Activated CD4-positive, alpha-beta T cell treated with anti-CD3 and anti-CD28 coated beads, Interleukin-2, Interleukin-4, amounts not matched to agents 100 ng/mL and 50 ng/mL, durations not matched to agents 16 hours and 8 hours (primary cell): ENCODE measurements at regions not wholly inside any gene's neighbourhood (a gene's known extent, or its start where the extent isn't known, plus 50 kb on each side); places are given as distances from the start of the nearest gene placed in this dataset.
"Not testable (repeated sequence)": the region's sequence is repeated elsewhere in the genome, so short reads cannot be mapped to it uniquely, and the experiment has no call there.

Source experiments
- DNase-seq: peaks from one replicate; pipeline ENCODE4 v3.0.0-alpha.2; 2020; ENCODE audit warnings: low spot score

DNA sequence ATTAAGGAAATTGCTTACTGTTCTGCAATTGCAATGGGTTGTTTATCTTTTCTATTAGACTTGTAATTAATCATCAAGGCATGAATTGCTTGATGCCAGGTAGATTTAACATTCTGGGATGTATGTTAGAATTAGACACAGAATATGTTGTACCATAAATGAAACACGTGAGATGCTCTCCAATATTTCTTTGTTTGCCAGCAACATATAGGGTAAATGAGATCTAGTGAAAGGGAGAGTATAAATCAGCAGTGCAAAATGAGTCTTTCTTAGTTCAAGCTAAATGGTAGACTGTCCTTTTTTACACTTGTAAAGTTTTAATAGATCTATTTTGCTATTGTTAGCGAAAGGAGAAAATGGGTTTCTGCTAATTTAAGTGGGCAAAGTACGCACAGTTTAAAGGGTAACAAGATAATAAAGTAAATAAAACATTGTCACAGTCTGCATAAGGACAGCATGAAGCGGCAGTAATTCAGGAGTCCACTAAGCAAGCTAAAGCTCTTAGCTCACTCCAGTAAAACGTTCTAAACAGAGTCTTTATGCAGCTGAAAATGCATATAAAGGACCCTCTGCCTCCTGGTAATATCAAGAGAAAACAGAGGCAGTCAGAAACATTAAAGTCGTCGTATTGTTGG lies 1137.1 kb downstream of the OLFM4 start:
- DNase-seq: no peak

DNA sequence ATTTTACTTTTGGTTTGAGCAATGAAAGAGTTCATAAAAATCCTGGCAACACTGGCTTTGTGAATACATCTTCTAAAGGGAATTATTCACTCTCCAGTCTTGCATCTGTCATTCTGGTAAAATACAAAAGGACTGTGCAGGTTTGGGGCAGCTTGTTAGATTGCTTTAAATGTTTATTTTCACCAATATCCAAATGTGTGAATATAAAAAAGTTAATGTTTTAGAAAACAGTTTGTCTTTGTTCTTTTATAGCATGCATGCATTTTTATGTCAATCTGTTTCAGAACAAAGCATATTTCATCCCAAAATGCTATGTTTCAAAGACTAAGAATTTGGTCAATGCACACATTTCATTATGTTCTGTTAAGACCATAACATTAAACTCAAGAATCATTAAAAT lies 1145.4 kb downstream of the OLFM4 start:
- DNase-seq: no peak

DNA sequence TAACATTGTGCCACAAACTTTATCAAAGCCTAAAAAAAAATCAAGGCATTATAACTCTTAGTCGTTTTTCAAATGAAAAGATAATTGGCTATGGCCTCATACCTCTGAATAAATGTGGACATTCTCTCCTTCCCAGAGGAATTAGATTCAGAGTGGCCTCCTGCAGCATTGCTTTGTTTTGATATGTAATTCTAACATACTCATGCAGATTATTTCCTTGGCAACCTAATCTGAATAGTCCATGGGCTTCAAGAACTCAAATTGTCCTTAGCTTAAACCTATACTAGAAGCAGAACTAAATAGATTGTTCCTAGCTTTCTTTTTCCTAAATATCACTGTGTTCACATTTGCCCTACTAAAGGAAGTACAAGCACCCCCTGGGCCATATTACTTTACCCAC lies 1146.9 kb downstream of the OLFM4 start:
- DNase-seq: no peak

DNA sequence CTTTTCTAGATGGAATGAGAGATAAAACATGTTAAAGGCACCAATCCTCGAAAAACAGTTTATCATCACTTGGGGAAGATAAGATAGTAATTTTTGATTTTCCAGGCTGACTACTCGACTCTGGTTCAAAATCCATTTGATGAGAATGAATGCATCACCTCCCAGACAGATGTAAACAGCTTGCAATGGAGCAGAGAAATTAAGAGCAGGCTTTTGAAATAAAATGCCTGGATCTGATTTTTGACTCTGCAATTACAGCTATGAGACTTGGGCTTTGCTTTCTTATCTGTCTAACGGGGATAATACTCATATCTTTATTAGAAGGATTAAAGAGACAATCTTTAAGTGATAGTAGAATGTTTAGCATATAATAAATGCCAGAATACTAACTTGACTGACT lies 1148.9 kb downstream of the OLFM4 start:
- DNase-seq: no peak

DNA sequence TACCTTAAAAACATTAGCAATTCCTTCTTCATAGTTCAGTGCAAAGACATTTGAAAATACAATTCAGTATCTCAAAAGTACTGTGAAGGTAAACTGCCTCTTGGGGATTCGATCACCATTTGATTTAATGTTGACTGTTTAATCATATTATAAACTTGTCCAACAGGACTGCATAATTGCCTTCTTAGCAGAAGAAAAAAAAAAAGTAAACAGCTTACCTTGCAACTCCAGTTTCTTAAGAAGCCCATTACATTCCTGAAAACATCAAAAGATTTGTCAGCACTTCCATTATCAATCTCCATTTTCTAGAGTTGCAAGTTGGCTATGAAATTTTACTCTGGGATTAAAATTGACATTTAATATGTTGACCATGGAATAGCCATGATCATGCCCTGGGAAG lies 1154.6 kb downstream of the OLFM4 start:
- DNase-seq: no peak

DNA sequence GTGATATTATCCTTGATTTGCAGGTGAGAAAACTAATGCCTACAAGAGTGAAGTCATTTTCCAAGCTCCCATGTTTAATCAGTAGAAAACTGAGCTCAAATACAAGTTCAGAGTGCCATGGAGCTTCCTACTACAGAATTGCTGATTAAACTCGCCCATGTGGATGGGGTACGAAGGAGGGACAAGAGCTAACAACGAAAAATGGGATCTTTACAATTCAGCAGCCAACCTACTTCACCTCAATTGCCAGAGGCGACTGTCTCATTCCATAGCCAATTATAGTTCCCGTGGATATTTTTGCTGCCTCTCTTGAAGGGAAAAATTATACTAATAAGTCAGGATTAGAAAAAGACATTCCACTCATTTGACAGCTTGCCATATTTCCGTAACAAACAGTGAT lies 1155.1 kb downstream of the OLFM4 start:
- DNase-seq: no peak

DNA sequence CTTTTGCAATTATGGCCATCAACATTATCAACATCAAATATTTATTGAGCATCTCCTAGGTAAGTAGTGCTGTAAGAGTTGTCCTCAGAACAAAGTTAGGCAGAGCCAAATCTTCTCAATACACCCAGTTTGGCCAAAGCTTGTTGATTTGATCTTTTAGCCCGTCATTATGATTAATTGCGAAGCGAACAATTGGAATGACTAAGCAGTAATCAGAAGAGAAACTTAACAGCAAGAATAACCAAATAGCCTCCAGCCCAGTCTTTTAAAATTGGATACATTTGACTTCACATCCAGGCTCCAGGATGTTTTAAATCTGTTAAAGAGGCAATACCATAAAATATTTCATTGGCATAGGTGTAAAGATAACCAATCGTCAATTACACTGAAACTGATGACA lies 1156.0 kb downstream of the OLFM4 start:
- no peak for DNase-seq

DNA sequence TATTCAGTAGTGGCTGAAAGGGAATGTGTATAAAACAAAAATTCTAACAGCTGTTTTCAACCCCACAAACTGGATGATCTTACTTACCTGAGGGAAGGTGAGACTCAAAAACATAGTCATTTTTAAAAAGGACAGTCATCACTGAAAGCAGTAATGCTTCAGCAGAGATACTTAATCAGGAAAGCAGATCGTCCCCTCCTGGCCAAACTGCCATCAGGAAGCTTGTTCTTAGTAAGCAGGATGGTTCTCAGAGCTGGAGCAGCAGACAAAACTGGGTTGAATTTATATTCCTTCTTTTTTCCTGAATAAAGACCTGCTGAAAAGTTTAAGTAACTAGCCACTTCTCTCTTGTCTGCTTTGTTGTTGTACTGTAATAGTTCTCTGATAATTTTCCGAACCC lies 1156.5 kb downstream of the OLFM4 start:
- no peak for DNase-seq

DNA sequence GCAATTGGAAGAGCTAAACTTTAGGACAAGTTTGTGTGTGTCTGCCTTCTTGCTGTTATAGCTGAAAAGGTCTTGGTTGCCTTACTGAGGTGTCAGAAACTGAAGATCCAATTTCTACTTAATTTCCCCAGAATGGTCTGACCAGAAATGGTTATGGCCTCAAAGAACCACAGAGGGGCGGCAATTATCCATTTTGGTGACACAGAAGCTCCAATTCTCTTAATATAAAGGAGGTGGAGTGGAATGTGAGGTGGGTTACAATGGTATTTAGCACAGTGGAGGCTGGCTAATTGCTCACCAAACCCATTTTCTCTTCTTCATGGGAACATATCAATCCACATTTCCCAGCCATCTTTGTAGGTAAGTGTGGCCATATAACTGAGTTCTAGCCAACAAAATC lies 1157.2 kb downstream of the OLFM4 start:
- no peak for DNase-seq

DNA sequence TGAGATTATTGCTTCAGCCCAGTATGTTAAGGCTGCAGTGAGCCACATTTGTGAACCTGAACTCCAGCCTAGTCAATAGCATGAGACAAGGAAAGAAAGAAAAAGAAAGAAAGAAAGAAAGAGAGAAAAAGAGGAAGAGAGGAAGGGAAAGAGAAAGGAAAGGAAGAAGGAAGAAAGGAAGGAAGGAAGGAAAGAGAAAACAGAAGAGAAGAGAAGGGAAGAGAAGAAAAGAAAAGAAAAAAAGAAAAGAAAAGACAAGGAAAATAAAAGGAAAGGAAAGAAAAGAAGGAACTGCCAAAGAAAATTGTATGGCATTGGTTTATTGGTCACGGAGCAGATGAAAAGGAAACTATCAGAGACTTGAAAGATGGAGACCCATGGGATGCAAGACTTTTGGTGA lies 1158.8 kb downstream of the OLFM4 start:
- no peak for DNase-seq

DNA sequence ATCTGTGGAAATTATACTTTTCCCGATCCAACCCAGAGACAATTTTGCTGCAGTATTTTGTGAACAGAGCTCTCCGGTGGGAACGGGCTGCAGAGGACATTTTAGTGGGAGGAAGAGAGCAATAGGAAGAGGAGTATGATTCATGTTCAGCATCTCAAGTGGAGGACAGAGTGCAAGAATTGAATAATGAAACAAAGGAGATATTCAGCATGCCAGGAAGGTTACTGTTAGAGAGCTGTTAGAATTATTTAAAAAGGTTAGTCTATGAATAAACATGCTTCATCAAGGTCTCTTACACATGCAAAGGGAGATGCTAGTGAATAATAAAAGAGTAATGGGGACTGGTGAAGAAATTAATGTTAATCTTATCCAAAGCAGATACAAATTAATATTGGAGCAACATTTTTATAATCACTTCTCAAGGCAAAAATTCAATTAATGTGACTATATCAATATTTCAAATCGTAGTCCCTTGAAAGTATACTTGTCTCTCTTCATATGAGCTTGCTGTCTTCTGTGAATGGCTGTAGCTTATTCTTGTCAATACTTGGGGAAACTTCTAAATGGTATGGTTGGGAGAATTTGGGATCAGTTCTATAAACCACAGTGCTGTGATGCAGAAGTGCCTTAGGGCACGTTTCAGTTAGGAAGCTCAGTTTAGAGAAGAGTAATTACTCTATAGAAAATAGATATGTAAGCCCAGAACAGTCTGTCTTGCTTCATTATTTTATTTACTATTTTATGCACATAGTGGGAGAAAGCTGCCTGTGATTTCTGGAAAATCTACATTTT lies 1165.8 kb downstream of the OLFM4 start:
- no peak for DNase-seq

DNA sequence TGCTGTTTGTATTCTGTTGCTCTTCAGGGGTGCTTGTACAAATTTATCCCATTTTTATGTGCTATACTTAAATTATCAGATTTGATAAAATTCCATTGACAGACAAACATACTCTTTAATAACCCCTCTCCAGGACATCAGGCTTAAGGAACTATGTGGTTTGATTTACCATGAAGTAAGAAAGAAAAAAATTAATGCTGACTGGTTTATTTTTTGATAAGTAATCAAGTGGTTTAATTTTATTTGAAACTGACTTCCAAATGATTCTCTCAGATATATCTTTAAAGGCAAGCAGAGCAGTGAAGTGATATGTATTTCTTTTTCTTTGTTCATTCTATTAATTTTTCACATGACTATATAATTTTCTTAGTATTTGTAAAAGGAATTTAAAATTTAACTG lies 1168.1 kb downstream of the OLFM4 start:
- DNase-seq: no peak

DNA sequence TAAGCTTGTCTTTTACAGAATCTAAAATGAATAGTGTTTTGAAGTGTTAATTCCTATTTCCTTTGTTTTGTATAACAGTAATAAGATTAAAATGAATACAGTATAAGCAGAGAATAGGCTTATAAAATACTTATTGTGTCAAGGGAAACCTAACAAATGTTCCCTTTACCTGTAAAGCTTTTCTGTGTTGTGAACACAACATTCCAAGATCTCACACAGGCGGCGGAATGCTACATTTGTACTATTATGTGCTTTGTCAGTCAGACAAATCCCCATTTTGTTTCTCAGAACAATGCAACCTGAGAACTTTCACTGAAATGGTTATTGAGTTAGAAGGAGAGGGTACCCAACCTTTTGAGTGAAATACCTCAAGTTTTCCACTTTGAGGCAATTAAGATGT lies 1170.3 kb downstream of the OLFM4 start:
- DNase-seq: no peak

DNA sequence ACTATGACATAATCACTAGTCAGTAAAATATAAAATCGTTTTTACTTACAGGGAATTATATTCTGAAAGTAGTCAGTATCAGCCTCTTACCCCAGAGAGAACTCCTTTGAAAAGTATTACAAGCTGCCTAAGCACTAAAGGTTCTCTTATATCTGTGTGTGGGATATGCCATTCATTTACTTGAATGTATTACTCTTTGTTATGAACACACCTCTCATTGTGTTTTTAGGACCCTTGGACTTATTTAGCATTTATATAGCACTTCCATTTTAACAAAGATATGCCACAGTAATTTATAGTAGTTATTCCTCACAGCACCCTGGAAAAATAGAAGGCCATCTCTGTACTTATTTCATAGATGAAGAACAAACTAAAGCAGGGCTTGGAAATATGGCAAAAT lies 1178.0 kb downstream of the OLFM4 start:
- DNase-seq: no peak

DNA sequence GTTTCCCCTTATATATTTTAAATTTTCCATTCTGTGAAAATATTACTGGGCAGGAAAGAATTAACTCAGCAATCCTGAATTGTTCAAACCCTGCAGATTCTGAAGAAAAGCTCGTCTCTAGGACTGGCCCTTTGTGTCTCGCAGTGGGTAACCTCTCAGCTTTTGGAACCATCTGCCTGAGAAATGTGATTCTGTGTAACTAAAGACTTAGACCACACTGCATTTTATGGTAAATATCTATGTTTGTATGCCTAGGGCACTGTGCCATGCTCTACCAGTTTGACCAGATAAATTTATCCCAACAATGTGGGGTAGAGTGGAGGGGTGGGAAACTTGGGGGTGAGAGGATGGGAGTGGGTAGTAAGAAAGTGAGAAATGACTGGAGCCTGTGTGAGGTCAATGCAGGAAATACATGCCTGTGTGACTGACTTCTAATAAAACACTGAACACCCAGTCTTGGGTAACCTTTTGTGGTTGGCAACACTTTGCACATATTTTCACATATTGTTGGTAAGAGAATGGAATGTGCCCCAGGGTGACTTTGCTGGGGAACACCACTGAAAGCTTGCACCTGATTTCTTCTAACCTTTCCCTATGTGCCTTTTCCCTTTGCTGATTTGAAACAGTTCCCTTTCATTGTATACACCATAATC lies 1181.9 kb downstream of the OLFM4 start:
- no peak for DNase-seq

DNA sequence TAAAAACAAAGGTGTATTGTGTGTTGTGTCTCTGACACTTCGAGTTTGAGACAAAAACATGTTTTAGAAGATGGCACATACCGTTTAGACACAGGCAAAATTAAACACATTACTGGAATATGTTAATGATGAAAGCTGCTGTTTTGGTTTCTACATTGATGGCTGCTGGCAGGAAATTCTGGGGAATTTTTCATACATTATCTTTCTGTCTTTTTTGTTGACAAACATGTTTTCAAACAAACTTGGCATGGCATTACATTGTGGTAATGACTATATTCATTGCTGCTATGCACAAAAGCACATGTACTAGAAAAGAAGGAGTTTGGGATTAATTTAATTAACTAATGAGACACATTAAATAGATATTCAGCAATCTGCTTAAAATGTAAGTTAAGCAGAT lies 1187.6 kb downstream of the OLFM4 start:
- no peak for DNase-seq

DNA sequence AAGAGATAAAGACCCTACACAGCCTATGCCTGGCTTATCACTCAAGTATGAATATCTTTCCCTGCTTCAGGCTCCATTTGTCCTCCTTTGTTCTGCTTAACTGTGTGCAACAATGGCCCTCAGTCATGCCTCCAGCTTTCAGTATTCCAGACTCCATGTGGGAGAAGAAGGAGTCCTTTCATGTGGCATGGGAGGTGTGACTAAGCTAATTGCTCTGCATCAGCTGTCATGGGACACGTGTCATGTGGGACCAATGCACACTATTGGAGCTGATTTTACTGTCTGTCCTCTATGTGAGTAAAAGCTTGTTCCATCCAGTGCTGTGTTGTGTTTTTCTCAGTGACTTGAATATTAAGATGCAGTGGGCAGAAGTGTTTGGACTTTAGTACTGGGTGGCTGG lies 1198.3 kb downstream of the OLFM4 start:
- DNase-seq: no peak

DNA sequence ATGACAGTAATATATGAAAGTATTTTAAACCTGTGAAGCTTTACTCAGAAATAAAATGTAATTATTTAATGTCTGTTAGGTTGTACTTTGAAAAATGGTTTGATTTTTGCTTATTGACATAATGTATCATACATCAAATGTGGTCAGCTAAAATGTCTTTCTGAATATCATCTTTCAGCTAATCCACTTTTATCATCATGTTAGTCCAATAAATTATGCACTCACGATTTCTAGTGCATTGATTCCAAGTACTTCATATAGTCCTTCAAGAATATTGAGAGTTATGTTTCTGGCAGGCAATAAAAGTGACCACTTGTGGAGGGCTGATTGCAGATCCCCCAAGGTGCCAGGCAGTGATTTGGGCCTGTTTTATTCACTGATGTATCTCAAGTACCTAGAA lies 1204.1 kb downstream of the OLFM4 start:
- DNase-seq: no peak

DNA sequence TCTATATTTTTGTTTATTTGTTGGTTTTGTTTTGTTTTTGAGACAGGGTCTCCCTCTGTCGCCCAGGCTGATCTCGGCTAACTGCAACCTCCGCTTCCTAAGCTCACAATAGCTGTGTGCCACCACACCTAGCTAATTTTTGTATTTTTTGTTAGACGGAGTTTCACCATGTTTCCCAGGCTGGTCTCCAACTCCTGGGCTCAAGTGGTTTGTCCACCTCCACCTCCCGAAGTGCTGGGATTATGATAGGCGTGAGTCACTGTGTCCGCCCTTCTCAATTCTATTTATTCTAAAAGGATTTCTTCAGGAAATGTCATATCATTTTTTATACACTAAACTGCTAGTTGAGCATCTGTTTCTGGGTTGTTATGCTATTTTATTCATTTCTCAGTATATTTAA lies 1206.0 kb downstream of the OLFM4 start:
- DNase-seq: no peak

DNA sequence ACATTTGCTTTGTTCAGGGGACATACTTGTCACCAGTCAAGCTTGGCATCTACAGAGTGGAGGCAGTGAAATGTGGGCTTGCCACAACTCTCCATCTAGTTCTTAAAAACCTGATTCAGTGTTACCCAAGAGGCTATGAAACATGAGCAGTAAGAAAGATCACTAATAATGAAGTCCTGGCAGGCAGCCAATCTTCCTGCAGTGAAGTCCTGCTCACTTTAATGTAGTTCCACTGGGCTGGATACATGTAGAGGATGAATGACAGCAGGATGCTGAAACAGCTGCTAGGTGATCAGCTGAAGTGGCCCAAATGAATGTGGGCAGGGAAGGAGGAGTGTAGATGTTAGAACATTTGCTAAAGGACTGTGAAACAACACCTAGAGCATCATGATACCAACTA lies 1213.1 kb downstream of the OLFM4 start:
- no peak for DNase-seq

DNA sequence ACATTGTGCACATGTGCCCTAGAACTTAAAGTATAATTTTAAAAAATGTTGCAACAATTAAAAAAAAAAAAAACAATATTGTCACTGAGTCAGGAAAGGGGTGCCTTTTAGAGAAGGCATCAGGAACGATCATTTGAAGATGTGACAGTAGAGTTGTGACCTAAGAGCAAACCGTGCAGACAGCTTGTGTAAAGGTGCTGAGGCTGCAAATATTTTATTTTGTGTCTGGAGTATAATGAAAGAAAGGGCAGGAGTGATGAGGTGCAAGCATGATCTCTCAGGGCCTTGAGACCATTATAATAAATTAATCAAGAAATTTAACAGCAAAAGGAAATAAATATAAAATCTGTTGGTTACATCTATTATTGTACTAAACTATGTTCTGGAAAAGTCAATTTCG lies 1219.7 kb downstream of the OLFM4 start:
- DNase-seq: no peak

DNA sequence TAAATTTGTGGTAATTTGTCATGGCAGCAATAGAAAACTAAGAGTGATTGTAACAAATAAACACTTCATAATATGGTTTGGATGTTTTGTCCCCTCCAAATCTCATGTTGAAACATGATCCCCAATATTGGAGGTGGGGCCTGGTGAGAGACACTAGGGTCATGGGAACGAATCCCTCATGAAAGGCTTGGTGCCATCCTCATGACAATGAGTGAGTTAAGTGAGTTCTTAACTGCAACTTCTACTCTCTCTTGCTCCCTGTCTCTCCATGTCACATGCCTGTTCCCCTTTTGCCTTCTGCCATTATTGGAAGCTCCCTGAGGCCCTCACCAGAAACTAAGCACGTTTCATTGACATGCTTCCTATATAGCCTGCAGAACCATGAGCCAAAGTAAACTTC lies 1233.2 kb downstream of the OLFM4 start:
- DNase-seq: no peak

DNA sequence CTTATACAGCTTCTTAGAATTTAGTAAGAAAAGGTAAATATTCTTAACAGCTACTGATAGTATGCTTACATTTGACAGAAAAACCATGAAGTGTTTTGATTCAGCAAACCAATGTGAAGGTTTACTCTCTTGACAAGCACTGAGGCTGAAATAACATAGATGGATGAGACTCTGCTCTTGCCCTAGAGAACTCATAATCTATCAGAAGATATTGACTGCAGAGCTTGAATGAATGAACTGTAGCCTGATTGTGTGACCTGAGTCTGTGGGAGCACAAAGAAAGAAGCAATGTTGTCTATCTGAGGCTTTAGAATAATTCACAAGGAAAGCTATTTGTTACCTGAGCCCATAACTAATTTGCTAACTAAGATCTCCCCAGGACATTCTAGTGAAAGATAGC lies 1235.3 kb downstream of the OLFM4 start:
- no peak for DNase-seq

DNA sequence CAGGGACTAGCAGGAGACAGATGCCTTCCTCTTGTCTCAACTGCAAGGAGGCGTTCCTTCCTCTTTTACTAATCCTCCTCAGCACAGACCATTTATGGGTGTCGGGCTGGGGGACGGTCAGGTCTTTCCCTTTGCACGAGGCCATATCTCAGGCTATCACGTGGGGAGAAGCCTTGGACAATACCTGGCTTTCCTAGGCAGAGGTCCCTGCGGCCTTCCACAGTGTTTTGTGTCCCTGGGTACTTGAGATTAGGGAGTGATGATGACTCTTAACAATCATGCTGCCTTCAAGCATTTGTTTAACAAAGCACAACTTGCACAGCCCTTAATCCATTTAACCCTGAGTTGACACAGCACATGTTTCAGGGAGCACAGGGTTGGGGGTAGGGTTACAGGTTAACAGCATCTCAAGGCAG lies 1238.6 kb downstream of the OLFM4 start:
- not testable (repeated sequence) for DNase-seq
